GM12891 (cell line): ENCODE measurements at regions not wholly inside any gene's neighbourhood (a gene's known extent, or its start where the extent isn't known, plus 50 kb on each side); places are given as distances from the start of the nearest gene placed in this dataset.

ENCODE experiments used
- DNase-seq: peaks from one replicate; pipeline ENCODE4 v3.0.0; 2011; ENCODE audit warnings: low spot score; ENCODE audit not compliant: insufficient read length
- FAIRE-seq: peaks from 2 replicates; lab custom pipeline; 2011; peaks lifted over from hg19 to GRCh38; lab: Jason Lieb, UNC
- PAX5 ChIP-seq: IDR thresholded peaks from 2 replicates; pipeline ENCODE4 v1.6.1; 2011; ENCODE audit warnings: low read length, moderate library complexity, mild to moderate bottlenecking; ENCODE audit not compliant: insufficient read depth, severe bottlenecking
- POLR2A ChIP-seq: IDR thresholded peaks from 2 replicates; pipeline ENCODE4 v1.6.1; 2011; ENCODE audit warnings: low read depth, low read length, control low read depth
- POLR2AphosphoS5 ChIP-seq: IDR thresholded peaks from 2 replicates; pipeline ENCODE4 v1.6.1; 2011; ENCODE audit warnings: low read depth, low read length, control low read depth
- POU2F2 ChIP-seq: IDR thresholded peaks from 2 replicates; pipeline ENCODE4 v1.6.1; 2011; ENCODE audit warnings: low read depth, mild to moderate bottlenecking, control low read depth, low read length, moderate library complexity
- SPI1 ChIP-seq: IDR thresholded peaks from 2 replicates; pipeline ENCODE4 v1.6.1; 2011; ENCODE audit warnings: low read depth, low read length, control low read depth
- TAF1 ChIP-seq: IDR thresholded peaks from 2 replicates; pipeline ENCODE4 v1.6.1; 2011; ENCODE audit warnings: low read depth, low read length, control low read depth

DNA sequence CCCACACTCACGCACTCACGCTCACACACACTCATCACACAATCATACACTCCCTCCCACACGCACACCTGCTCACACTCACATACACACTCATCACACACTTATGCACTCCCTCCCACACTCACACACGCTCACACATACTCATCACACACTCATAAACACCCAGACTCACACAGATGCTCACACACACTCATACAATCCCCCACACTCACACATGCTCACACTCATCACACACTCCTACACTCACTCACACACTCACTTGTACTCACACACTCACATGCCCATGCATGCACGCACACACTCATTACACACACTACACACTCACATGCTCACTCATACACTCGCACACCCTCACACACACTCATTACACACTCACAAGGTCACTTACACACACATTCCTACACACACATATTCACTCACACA lies 131.1 kb upstream of the PDE10A start:
- peak; percentile 40 for FAIRE-seq
- no peak for DNase-seq
- TF ChIP-seq POLR2AphosphoS5 (no peak), POU2F2 (no peak), POLR2A (no peak), PAX5 (no peak), SPI1 (no peak), TAF1 (no peak)

DNA sequence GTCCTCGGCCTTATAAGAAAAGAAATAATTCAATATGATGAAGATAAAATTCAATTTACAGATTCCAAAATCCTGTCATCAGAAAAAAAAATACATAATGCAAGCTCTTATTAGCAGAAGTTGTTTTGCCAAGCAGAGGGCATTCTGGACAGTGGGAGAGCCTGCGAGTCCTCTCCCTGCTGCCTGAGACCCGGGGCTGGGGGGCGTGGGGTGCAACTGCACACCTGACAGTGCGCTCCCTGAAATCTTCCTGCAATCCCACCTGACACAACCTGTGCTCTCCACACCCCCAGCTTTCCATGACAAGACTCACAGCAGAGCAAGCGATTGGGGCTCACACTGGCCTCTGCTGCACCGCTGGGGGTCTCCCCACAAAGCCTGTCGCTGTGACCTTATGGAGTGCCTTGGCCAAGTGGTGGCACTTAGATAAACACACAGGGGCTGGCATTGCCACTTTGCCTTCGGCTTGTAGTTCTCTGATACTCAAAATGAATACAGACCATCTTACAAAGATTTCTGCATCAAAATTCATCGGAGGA lies 130.3 kb upstream of the PDE10A start:
- no peak for FAIRE-seq
- no peak for TF ChIP-seq POLR2AphosphoS5

GRCh38 chr6:165791876-165792437 lies 128.9 kb upstream of the PDE10A start:
- no peak for TF ChIP-seq PAX5
- no peak for TF ChIP-seq POLR2AphosphoS5
- TF ChIP-seq POU2F2 = no peak
- DNase-seq = no peak
- FAIRE-seq = no peak

More for the DNA sequence above, 130.3 kb upstream of the PDE10A start:
- DNase-seq = no peak

GRCh38 chr6:165791306-165791705 lies 128.3 kb upstream of the PDE10A start:
- DNase-seq (no peak), FAIRE-seq (no peak)
- TF ChIP-seq TAF1 = no peak
- TF ChIP-seq SPI1 = no peak
- no peak for TF ChIP-seq POLR2A
- TF ChIP-seq POLR2AphosphoS5 = no peak
- no peak for TF ChIP-seq POU2F2
- TF ChIP-seq PAX5 = no peak

- TF ChIP-seq TAF1 = no peak
- TF ChIP-seq SPI1 = no peak
- TF ChIP-seq POLR2AphosphoS5 = no peak
- TF ChIP-seq POLR2A = no peak
- no peak for TF ChIP-seq POU2F2
- TF ChIP-seq PAX5 = no peak
- DNase-seq (no peak), FAIRE-seq (no peak)
Measured at GRCh38 chr6:165782812-165783211, 119.8 kb upstream of the PDE10A start.

DNA sequence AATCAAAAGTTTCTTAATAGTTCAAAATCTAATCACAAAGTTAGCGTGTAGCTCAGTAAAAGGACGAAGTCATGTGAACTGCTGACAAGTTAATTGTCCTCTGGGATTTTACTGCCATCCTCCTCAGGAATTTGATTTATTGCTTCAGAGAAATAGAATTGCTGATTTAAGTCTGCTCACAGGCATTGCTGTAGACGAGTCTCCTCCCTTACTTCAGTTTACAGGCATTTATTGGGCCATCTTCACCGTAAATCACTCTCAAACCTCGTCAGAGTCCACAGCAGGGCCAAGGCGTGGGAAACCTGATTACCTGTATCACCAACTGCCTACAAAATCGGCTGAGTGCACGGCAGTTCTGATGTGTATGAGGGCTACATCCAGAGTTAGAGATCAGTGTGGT lies 119.1 kb upstream of the PDE10A start:
- DNase-seq (no peak), FAIRE-seq (no peak)
- no peak for TF ChIP-seq POLR2A

GRCh38 chr6:165777680-165778079 lies 114.6 kb upstream of the PDE10A start:
- FAIRE-seq (no peak), DNase-seq (no peak)

DNA sequence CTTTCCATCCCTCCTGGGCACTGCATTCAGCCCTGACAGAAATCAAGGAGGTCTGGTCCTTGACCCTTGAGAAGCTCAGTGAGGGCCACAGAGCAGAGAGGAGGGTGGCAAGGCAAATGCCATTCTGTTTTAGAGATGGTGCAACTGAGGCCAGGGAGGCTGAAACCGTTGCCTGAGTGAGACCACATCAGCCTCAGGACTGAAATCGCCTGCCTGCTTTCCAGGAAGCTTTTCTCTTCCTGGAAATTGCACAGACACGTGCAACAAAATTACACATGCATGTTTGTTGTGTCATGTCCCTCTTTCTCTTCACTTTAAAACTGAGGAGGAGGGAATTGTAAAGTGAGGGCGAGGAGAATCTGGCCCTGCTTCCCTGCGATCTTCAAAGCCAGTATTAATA lies 113.7 kb upstream of the PDE10A start:
- no peak for TF ChIP-seq PAX5
- no peak for TF ChIP-seq SPI1
- no peak for TF ChIP-seq POU2F2
- no peak for TF ChIP-seq POLR2A
- TF ChIP-seq POLR2AphosphoS5 = no peak
- no peak for TF ChIP-seq TAF1
- FAIRE-seq (no peak), DNase-seq (no peak)

More at GRCh38 chr6:165777680-165778079, 114.6 kb upstream of the PDE10A start:
- TF ChIP-seq POLR2AphosphoS5 = no peak
- TF ChIP-seq TAF1 = no peak
- TF ChIP-seq SPI1 = no peak
- no peak for TF ChIP-seq POLR2A
- TF ChIP-seq PAX5 = no peak
- TF ChIP-seq POU2F2 = no peak

GRCh38 chr6:165775721-165776120 lies 112.7 kb upstream of the PDE10A start:
- DNase-seq = no peak

DNA sequence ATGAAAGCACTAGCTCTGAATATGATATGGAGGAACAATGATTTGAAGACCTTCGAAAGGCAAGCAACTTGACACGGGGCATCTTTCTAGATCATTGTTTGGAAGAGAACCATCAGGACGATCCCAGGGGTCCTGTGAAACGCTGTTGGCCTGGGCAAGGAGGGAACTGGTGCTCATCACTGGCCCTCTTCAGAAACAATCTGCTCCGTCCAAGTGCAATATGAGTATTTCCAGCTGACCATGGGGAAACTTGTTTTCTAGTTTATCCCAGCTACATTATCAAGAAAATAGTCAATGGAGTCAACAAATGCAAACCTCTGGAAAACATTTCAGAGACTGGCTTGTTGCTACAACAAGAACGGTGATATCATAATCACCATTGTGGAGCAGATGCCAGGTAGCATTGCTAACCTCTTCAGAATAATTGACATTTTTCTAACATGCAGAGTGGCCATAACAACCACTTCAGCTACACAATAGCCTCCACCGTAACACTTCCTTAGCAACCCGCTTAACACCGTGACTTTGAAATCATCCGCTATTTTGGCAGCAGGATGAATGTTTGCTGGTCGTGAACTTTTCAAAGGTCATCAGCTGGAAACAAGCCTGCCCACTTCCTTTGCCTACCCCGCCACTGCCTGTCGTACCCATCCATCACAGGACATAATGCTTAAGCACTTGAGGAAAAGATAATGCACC lies 112.0 kb upstream of the PDE10A start:
- DNase-seq (no peak), FAIRE-seq (peak; percentile 5)
- TF ChIP-seq POLR2A (no peak), TAF1 (no peak), SPI1 (no peak), PAX5 (no peak), POLR2AphosphoS5 (no peak), POU2F2 (no peak)

More at GRCh38 chr6:165775721-165776120, 112.7 kb upstream of the PDE10A start:
- TF ChIP-seq POU2F2 (no peak), POLR2AphosphoS5 (no peak), PAX5 (no peak), SPI1 (no peak), POLR2A (no peak), TAF1 (no peak)
- no peak for FAIRE-seq

DNA sequence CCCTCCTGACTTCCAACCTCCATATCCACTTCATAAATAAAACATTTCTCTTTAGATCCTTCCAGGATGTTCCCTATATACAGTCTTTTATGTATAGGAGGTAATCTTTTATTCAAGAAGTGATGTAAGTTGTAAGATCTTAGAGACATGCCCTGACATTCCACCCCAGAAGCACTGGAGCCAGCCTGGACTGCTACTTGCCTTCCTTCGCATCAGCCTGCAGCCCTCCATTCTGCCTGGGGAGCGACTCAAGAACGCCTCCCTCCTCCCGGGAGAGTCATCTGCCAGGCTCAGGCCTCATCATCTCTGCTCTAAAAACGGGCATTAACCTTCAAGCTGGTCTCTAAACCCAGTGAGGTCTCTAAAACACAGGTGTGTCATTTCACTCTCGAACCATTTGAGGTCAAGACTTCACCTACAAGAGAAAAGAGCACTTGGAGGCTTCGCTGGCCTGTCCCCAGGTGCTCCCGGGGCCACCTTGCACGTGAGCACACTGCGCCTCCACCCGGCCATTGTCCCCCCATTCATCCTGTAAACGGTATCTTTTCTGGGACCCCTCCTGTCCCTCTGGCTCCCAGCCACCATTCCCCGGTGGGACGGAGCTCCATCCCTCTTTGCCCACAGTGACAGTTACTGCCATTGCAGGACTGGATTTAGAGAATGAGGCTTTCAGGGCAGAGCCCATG lies 107.5 kb upstream of the PDE10A start:
- no peak for TF ChIP-seq POU2F2
- no peak for TF ChIP-seq TAF1
- no peak for TF ChIP-seq PAX5
- TF ChIP-seq SPI1 = no peak
- no peak for TF ChIP-seq POLR2A
- no peak for TF ChIP-seq POLR2AphosphoS5
- FAIRE-seq = no peak
- no peak for DNase-seq
